Ovary (tissue), 3 donors: ENCODE measurements at regions not wholly inside any gene's neighbourhood (a gene's known extent, or its start where the extent isn't known, plus 50 kb on each side); places are given as distances from the start of the nearest gene placed in this dataset.

Experiments used
- CTCF ChIP-seq, 3 donors: fragments of 450-650 bp in 2 of 3; fragments of 200-600 bp in 1 of 3; IDR thresholded peaks; one replicate each; pipeline versions ENCODE4 v1.5.1 to v1.8.0; 2016 to 2022; ENCODE audit warnings: antibody characterized with exemption in 3 of 3, mild to moderate bottlenecking in 1 of 3
- EP300 ChIP-seq: sonication (generic); formaldehyde crosslinking; IDR thresholded peaks from one replicate; pipeline ENCODE4 v1.6.1; 2017; ENCODE audit warnings: antibody characterized with exemption
- POLR2A ChIP-seq: fragments of 450-650 bp; IDR thresholded peaks from one replicate; pipeline ENCODE4 v1.6.1; 2017; ENCODE audit warnings: antibody characterized with exemption, mild to moderate bottlenecking, moderate library complexity
- donor health status: DM: no; HTN: no; CAD: no.

- TF ChIP-seq CTCF (IDR thresholded peaks at IDR 0.05) (no peak), POLR2A (no peak), EP300 (no peak)
Observed at GRCh38 chr16:74015953-74016352, 280.7 kb upstream of the PSMD7 start.
